ELR (cell line): ENCODE measurements at regions not wholly inside any gene's neighbourhood (a gene's known extent, or its start where the extent isn't known, plus 50 kb on each side); places are given as distances from the start of the nearest gene placed in this dataset.

ENCODE experiments used
- DNase-seq: peaks from one replicate; pipeline ENCODE4 v3.0.0-alpha.2; 2015; ENCODE audit warnings: low read depth

- no peak for DNase-seq
Observed at GRCh38 chr14:38309522-38310277, 53.8 kb upstream of the CLEC14A start.
